GM23248 (cell line): ENCODE measurements at regions not wholly inside any gene's neighbourhood (a gene's known extent, or its start where the extent isn't known, plus 50 kb on each side); places are given as distances from the start of the nearest gene placed in this dataset.
"Not testable (repeated sequence)": the region's sequence is repeated elsewhere in the genome, so short reads cannot be mapped to it uniquely, and the experiment has no call there.

Experiments
- DNase-seq: peaks from one replicate; pipeline ENCODE4 v3.0.0-alpha.2; 2015
- H2AFZ ChIP-seq: fragments of 200-600 bp; sonication (generic); 2 replicates; pipeline ENCODE4 v1.6.1; 2016; ENCODE audit warnings: antibody characterized with exemption
- H3F3A ChIP-seq: fragments of 200-600 bp; sonication (generic); 2 replicates; pipeline ENCODE4 v1.6.1; 2016; ENCODE audit warnings: mild to moderate bottlenecking, antibody characterized with exemption, mixed run types; ENCODE audit not compliant: insufficient read depth
- H3K27ac ChIP-seq: fragments of 200-600 bp; sonication (generic); 2 replicates; pipeline ENCODE4 v1.5.1; 2016; ENCODE audit warnings: mild to moderate bottlenecking
- H3K27me3 ChIP-seq: fragments of 200-600 bp; sonication (generic); replicated peaks from 2 replicates; pipeline ENCODE4 v1.6.1; 2016; ENCODE audit warnings: mild to moderate bottlenecking; ENCODE audit not compliant: insufficient read depth
- H3K36me3 ChIP-seq: fragments of 200-600 bp; sonication (generic); 2 replicates; pipeline ENCODE4 v1.6.1; 2016; ENCODE audit warnings: low read depth, mild to moderate bottlenecking
- H3K4me1 ChIP-seq: fragments of 200-600 bp; sonication (generic); 2 replicates; pipeline ENCODE4 v1.6.1; 2016; ENCODE audit warnings: mild to moderate bottlenecking; ENCODE audit not compliant: insufficient read depth
- H3K4me2 ChIP-seq: fragments of 200-600 bp; sonication (generic); one replicate; pipeline ENCODE4 v1.6.1; 2016; ENCODE audit warnings: mild to moderate bottlenecking; ENCODE audit not compliant: unreplicated experiment
- H3K4me3 ChIP-seq: fragments of 200-600 bp; sonication (generic); 2 replicates; pipeline ENCODE4 v1.5.1; 2016; ENCODE audit warnings: mild to moderate bottlenecking
- H3K79me2 ChIP-seq: fragments of 200-600 bp; sonication (generic); 2 replicates; pipeline ENCODE4 v1.6.1; 2016; ENCODE audit warnings: mild to moderate bottlenecking; ENCODE audit not compliant: insufficient read depth
- H3K9ac ChIP-seq: fragments of 200-600 bp; sonication (generic); 2 replicates; pipeline ENCODE4 v1.6.1; 2016; ENCODE audit warnings: mild to moderate bottlenecking
- H3K9me2 ChIP-seq: fragments of 200-600 bp; sonication (generic); 2 replicates; pipeline ENCODE4 v1.6.1; 2016; ENCODE audit warnings: mixed run types, mild to moderate bottlenecking, moderate library complexity; ENCODE audit not compliant: insufficient read depth
- H3K9me3 ChIP-seq: fragments of 200-600 bp; sonication (generic); one replicate; pipeline ENCODE4 v1.6.1; 2017; ENCODE audit warnings: low read depth
- H4K20me1 ChIP-seq: fragments of 200-600 bp; sonication (generic); 2 replicates; pipeline ENCODE4 v1.6.0; 2016; ENCODE audit not compliant: insufficient read depth
- EZH2 ChIP-seq: fragments of 200-600 bp; sonication (generic); IDR thresholded peaks from 2 replicates; pipeline ENCODE4 v1.6.1; 2018; ENCODE audit warnings: antibody characterized with exemption, mild to moderate bottlenecking; ENCODE audit not compliant: insufficient read depth, poor library complexity, severe bottlenecking
- EZH2phosphoT487 ChIP-seq: fragments of 200-600 bp; sonication (generic); IDR thresholded peaks from 2 replicates; pipeline ENCODE4 v1.6.1; 2018; ENCODE audit warnings: antibody characterized with exemption, moderate library complexity, mild to moderate bottlenecking, low read depth; ENCODE audit not compliant: insufficient read depth
- WGBS, 2 experiments: methylation state at CpG; one replicate each; pipeline ENCODE4 v1.1.6; 2015 to 2017; ENCODE audit warnings: low lambda C conversion rate in 2 of 2, low coverage in 1 of 2; ENCODE audit errors: missing lambda C conversion rate in 2 of 2; 5-methylcytosine and 5-hydroxymethylcytosine counted together
- in situ Hi-C: fragments of 300-500 bp; cut with MboI; formaldehyde crosslinking; loops from 2 replicates; pipeline ENCODE4 v1.15.0; 2020

DNA sequence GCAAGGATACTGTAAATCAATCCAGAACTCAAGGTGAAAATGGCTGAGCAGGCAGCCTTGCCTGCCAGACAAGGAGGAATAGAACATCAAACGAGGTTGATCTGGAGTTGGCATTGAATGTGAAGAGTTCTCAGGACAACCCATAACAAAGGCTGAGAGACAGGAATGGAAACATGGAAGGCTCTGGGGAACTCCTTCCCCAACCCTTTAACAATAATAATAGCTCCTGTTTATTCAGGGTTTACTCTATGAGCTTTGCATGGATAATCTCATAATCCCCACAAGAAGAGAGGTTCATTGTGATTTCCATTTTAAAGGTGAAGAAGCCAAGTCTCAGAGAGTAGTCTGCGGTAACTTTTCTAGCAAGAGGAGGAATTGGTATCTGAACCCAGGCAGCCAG, 151.7 kb downstream of the SOD2 start:
- Histone ChIP-seq H3K9me2 (no peaks in the 10 kb centered on the region), H3K4me1 (no peaks in the 10 kb centered on the region), H3K9ac (no peak overlapping the region), H3K4me2 (no peak overlapping the region), H3K27me3 (peaks cover 15% of the 10 kb centered on the region), H3F3A (no peaks in the 10 kb centered on the region), H3K27ac (no peak overlapping the region), H2AFZ (no peak overlapping the region), H3K4me3 (no peak overlapping the region), H3K79me2 (no peaks in the 10 kb centered on the region), H4K20me1 (no peaks in the 10 kb centered on the region), H3K9me3 (no peaks in the 10 kb centered on the region), H3K36me3 (no peaks in the 10 kb centered on the region)
- DNase-seq = no peak
- in situ Hi-C loops = no loop called here
- TF ChIP-seq EZH2phosphoT487 (no peak), EZH2 (no peak)
- 48 to 50% methylated on average over 2 of the region's 2 CpGs for WGBS, 2 experiments

DNA sequence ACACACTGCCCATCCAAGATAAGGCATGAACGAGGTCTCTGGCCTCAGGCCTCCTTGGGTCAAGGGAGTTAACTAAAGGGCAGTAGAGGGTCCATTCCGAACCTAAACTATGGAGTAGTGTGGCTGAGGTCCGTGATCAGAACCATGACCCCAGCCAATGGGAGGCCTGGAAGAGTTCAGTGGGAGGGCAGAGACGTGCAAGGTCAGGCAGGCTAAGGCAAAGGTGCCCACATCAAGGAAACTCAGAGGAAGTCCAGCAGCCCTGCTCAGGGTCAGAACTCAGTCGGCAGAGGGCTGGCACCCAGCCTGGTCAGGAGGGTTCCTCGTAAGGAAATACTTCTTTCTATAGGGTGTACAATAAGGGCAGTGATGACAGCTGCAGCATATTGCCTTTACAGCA, 152.2 kb downstream of the SOD2 start:
- Histone ChIP-seq H3K4me3 (no peak overlapping the region), H3K27me3 (peaks cover 15% of the 10 kb centered on the region), H3K79me2 (no peaks in the 10 kb centered on the region), H3K9me3 (no peaks in the 10 kb centered on the region), H3K4me2 (no peak overlapping the region), H3K4me1 (no peaks in the 10 kb centered on the region), H2AFZ (no peak overlapping the region), H3K36me3 (no peaks in the 10 kb centered on the region), H3F3A (no peaks in the 10 kb centered on the region), H3K9ac (no peak overlapping the region), H3K27ac (no peak overlapping the region), H3K9me2 (no peaks in the 10 kb centered on the region), H4K20me1 (no peaks in the 10 kb centered on the region)
- TF ChIP-seq EZH2 (no peak), EZH2phosphoT487 (no peak)
- no peak for DNase-seq
- in situ Hi-C loops = no loop called here
- WGBS, 2 experiments = 58 to 62% methylated on average over 6 of the region's 6 CpGs

DNA sequence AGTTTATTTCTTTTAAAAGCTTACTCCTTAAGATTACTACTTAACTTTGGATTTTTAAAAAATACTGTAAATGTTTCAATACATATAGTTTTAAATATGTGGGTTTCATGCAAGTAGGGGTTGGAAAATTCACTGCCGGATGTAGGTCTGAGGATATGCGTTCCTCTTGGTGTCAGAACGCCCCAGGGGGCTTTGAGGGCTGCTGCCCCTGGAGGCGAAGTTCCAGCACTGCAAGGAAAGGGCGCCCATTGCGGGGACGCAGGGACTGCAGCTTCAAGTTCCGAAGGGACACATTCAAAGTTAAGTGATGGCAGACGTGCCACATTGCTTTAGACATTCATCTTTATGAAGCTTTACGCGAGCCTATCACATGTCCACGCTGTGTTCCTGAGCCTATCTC, 152.9 kb downstream of the SOD2 start:
- WGBS, 2 experiments = 73% methylated on average over 12 of the region's 12 CpGs
- no peaks in the 10 kb centered on the region for H3F3A ChIP-seq
- no peak overlapping the region for H3K4me3 ChIP-seq
- in situ Hi-C loops = no loop called here
- no peak for DNase-seq
- H3K36me3 ChIP-seq = no peaks in the 10 kb centered on the region
- H3K4me2 ChIP-seq = no peak overlapping the region
- TF ChIP-seq EZH2phosphoT487 (no peak), EZH2 (no peak)
- no peak overlapping the region for H2AFZ ChIP-seq
- H3K9me3 ChIP-seq = no peaks in the 10 kb centered on the region
- no peaks in the 10 kb centered on the region for H3K79me2 ChIP-seq
- H3K27ac ChIP-seq = no peak overlapping the region
- H4K20me1 ChIP-seq = no peaks in the 10 kb centered on the region
- H3K9ac ChIP-seq = no peak overlapping the region
- peaks cover 15% of the 10 kb centered on the region for H3K27me3 ChIP-seq
- no peaks in the 10 kb centered on the region for H3K9me2 ChIP-seq
- no peaks in the 10 kb centered on the region for H3K4me1 ChIP-seq

DNA sequence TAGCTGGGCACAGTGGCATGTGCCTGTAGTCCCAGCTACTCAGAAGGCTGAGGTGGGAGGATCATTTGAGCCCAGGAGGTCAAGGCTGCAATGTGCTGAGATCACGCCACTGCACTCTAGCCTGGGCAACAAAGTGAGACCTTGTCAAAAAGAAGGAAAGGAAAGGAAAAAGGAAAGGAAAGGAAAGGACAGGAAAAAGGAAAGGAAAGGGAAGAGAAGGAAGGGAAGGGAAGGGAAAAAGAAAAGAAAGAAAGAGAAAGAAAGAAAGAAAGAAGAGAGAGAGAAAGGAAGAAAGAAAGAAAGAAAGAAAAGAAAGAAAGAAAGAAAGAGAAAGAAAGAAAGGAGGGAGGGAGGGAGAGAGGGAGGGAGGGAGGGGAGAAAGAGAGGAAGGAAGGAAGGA, 155.0 kb downstream of the SOD2 start:
- H4K20me1 ChIP-seq, H3K79me2 ChIP-seq, H3K36me3 ChIP-seq, H3F3A ChIP-seq, DNase-seq, H2AFZ ChIP-seq, H3K9ac ChIP-seq, H3K4me3 ChIP-seq, H3K4me2 ChIP-seq, H3K27ac ChIP-seq, in situ Hi-C loops, H3K9me3 ChIP-seq, H3K9me2 ChIP-seq: not testable (repeated sequence)
- Histone ChIP-seq H3K4me1 (peaks cover 10% of the 10 kb centered on the region), H3K27me3 (peaks cover 11% of the 10 kb centered on the region; the same call in 1 of the 2 replicates)
- 88 to 96% methylated on average over 1 of the region's 1 CpG for WGBS, 2 experiments

DNA sequence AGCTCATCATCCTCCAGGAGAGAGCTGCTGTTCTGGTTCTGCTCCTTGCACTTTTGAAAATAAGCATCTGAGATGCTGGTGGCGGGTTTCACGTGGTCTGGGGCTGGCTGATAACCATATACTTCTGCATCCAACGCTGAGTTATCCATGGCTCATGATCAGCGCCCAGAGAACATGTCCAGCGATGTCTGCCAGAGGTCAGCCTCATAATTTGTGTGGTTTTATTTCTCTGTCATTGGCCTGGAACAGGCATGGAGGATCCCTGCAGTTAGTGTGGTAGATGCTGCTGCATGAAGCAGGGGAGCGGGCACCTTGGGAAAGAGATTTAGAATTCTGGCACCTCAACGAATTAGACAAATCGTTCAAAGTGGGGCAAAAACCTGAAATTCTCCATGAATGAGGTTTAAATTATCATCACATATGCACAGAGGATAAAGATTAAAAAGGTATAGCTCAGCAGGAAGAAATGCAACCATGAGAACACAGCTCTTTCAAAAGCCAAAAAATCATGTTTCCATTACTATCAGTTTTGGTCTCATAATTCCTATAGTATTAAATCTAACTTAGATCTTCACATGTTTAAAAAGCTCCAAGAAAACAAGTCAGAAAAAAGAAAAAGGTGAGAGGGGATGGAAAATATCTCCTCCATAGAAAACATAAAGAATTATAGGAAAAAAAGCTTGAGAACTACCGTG, 157.2 kb downstream of the SOD2 start:
- H3F3A ChIP-seq = peaks cover 10% of the 10 kb centered on the region
- no peaks in the 10 kb centered on the region for H4K20me1 ChIP-seq
- no peak overlapping the region for H3K9ac ChIP-seq
- peaks cover 7% of the 10 kb centered on the region; the same call in 1 of the 2 replicates for H3K27me3 ChIP-seq
- H3K9me2 ChIP-seq = no peaks in the 10 kb centered on the region
- in situ Hi-C loops = no loop called here
- no peak overlapping the region for H2AFZ ChIP-seq
- H3K4me2 ChIP-seq = no peak overlapping the region
- H3K79me2 ChIP-seq = no peaks in the 10 kb centered on the region
- no peaks in the 10 kb centered on the region for H3K36me3 ChIP-seq
- H3K27ac ChIP-seq = no peak overlapping the region
- no peak overlapping the region for H3K4me3 ChIP-seq
- DNase-seq = no peak
- WGBS, 2 experiments = 53 to 58% methylated on average over 9 of the region's 9 CpGs
- TF ChIP-seq EZH2 (no peak), EZH2phosphoT487 (no peak)
- peaks cover 10% of the 10 kb centered on the region for H3K4me1 ChIP-seq
- no peaks in the 10 kb centered on the region for H3K9me3 ChIP-seq
